K562 (cell line): ENCODE measurements at regions not wholly inside any gene's neighbourhood (a gene's known extent, or its start where the extent isn't known, plus 50 kb on each side); places are given as distances from the start of the nearest gene placed in this dataset.
"Not testable (repeated sequence)": the region's sequence is repeated elsewhere in the genome, so short reads cannot be mapped to it uniquely, and the experiment has no call there.

ENCODE experiments used
- ATAC-seq: fragments of 200-7000 bp; cut with Tn5 transposase; 3 replicates; pipeline ENCODE4 v1.9.1; 2020; ENCODE audit warnings: moderate library complexity
- BruUV-seq: library from RNA; stranded (reverse); fragments of 400-500 nt; replicated peaks from 2 replicates; lab custom pipeline; 2021; lab: Mats Ljungman, UMichigan
- CTCF ChIA-PET: fragments of 300-600 bp; formaldehyde crosslinking; extraction: SDS; loops from one replicate; lab custom pipeline; 2021; ENCODE audit warnings: low intra/inter-chr PET ratio; lab: Yijun Ruan, JAX
- POLR2A ChIA-PET: fragments of 300-600, 350-650 bp; sonication (Branson Sonifier 250); formaldehyde crosslinking; extraction: SDS; loops from one replicate; lab custom pipeline; 2021; ENCODE audit warnings: antibody characterized with exemption, inconsistent platforms; lab: Yijun Ruan, JAX
- DNase-seq, 4 experiments: peaks; one replicate each; pipeline versions ENCODE4 v3.0.0 to v3.0.0-alpha.2; 2011 to 2018; ENCODE audit warnings: low spot score in 3 of 4, mixed read lengths in 3 of 4; ENCODE audit errors: extremely low read depth in 1 of 4
- FAIRE-seq: peaks from 2 replicates; lab custom pipeline; 2011; peaks lifted over from hg19 to GRCh38; lab: Jason Lieb, UNC
- H2AFZ ChIP-seq: 2 replicates; pipeline ENCODE4 v1.6.0; 2011; ENCODE audit warnings: low read depth, low read length, control low read depth, inconsistent platforms
- H3K27ac ChIP-seq: fragments of 200-600 bp; 3 replicates; pipeline ENCODE4 v1.8.0; 2011; ENCODE audit warnings: low read depth, mild to moderate bottlenecking, control low read depth, inconsistent platforms, low read length, moderate library complexity, mixed read lengths; ENCODE audit errors: extremely low read depth
- H3K27me3 ChIP-seq, 2 experiments: fragments of 300-600 bp in 1 of 2; 2 replicates in 1 of 2; 3 replicates in 1 of 2; pipeline versions ENCODE4 v1.6.0 to v1.8.0; 2011; ENCODE audit warnings: inconsistent platforms in 2 of 2, low read length in 2 of 2, mild to moderate bottlenecking in 1 of 2, mixed read lengths in 1 of 2, moderate library complexity in 1 of 2; ENCODE audit not compliant: control insufficient read depth in 2 of 2, insufficient read depth in 2 of 2
- H3K36me3 ChIP-seq: fragments of 300-600 bp; 3 replicates; pipeline ENCODE4 v1.8.0; 2011; ENCODE audit warnings: mild to moderate bottlenecking, low read length, inconsistent platforms; ENCODE audit not compliant: control insufficient read depth, insufficient read depth
- H3K4me1 ChIP-seq, 2 experiments: fragments of 200-600 bp in 1 of 2; replicated peaks in 1 of 2; 2 replicates in 1 of 2; 3 replicates in 1 of 2; pipeline versions ENCODE4 v1.5.1 to v1.8.0; 2011; ENCODE audit warnings: inconsistent platforms in 2 of 2, low read length in 2 of 2, mild to moderate bottlenecking in 1 of 2, mixed read lengths in 1 of 2, moderate library complexity in 1 of 2; ENCODE audit not compliant: control insufficient read depth in 2 of 2, insufficient read depth in 2 of 2
- H3K4me2 ChIP-seq: 2 replicates; pipeline ENCODE4 v1.6.1; 2011; ENCODE audit warnings: low read length, control low read depth, inconsistent platforms, mixed read lengths; ENCODE audit not compliant: insufficient read depth
- H3K4me3 ChIP-seq: fragments of 200-600 bp; sonication (generic), shearing (Covaris generic); 2 replicates; pipeline ENCODE4 v1.5.1; 2016; ENCODE audit warnings: control low read depth, inconsistent platforms
- H3K79me2 ChIP-seq: fragments of 200-600 bp; 3 replicates; pipeline ENCODE4 v1.8.0; 2011; ENCODE audit warnings: low read length, inconsistent platforms; ENCODE audit not compliant: control insufficient read depth, insufficient read depth
- H3K9ac ChIP-seq, 2 experiments: 2 replicates each; pipeline versions ENCODE4 v1.6.0 to v1.6.1; 2011; ENCODE audit warnings: low read depth in 2 of 2, low read length in 2 of 2, control low read depth in 1 of 2, inconsistent platforms in 1 of 2, mild to moderate bottlenecking in 1 of 2, mixed read lengths in 1 of 2; ENCODE audit not compliant: insufficient read depth in 1 of 2
- H3K9me1 ChIP-seq: one replicate; pipeline ENCODE4 v1.6.0; 2011; ENCODE audit warnings: inconsistent platforms, mild to moderate bottlenecking, low read length, moderate library complexity; ENCODE audit not compliant: control insufficient read depth, insufficient read depth
- H3K9me3 ChIP-seq: replicated peaks from 2 replicates; pipeline ENCODE4 v1.5.1; 2011; ENCODE audit warnings: low read depth, low read length, inconsistent platforms; ENCODE audit not compliant: control insufficient read depth, insufficient read depth
- H4K20me1 ChIP-seq: replicated peaks from 2 replicates; pipeline ENCODE4 v1.6.1; 2011; ENCODE audit warnings: low read length, inconsistent platforms, mixed read lengths; ENCODE audit not compliant: control insufficient read depth, insufficient read depth
- CEBPB ChIP-seq: fragments of 450-650 bp; IDR thresholded peaks from 2 replicates; pipeline ENCODE4 v1.6.1; 2016; ENCODE audit warnings: missing genetic modification characterization, missing compliant biosample characterization
- CEBPG ChIP-seq, 3 experiments: fragments of 200-800 bp in 1 of 3; sonication (Bioruptor generic) in 1 of 3; sonication (generic) in 1 of 3; formaldehyde crosslinking in 1 of 3; IDR thresholded peaks in 2 of 3; conservative IDR thresholded peaks in 1 of 3; 2 replicates each; pipeline versions ENCODE4 v1.6.1 to v1.8.0; 2016 to 2022; ENCODE audit warnings: missing compliant biosample characterization in 2 of 3, missing genetic modification characterization in 2 of 3, mild to moderate bottlenecking in 1 of 3, missing genetic modification reagents in 1 of 3
- TRIM24 ChIP-seq, 2 experiments: fragments of 450-650 bp; IDR thresholded peaks; 2 replicates each; pipeline ENCODE4 v1.6.1; 2016
- ZNF24 ChIP-seq: fragments of 450-650 bp; IDR thresholded peaks from 2 replicates; pipeline ENCODE4 v1.6.1; 2016
- ZSCAN32 ChIP-seq: fragments of 450-650 bp; formaldehyde crosslinking; IDR thresholded peaks from 2 replicates; pipeline ENCODE4 v1.4.0; 2020; ENCODE audit warnings: mild to moderate bottlenecking, moderate library complexity
- WGBS: fragments of 100-300 bp; shearing (Covaris generic); methylation state at CpG from one replicate; pipeline ENCODE4 v1.1.6; 2016; ENCODE audit warnings: low coverage, mixed read lengths; ENCODE audit not compliant: insufficient coverage; ENCODE audit errors: missing lambda C conversion rate; 5-methylcytosine and 5-hydroxymethylcytosine counted together
- in situ Hi-C: fragments of 300-500 bp; cut with MboI; formaldehyde crosslinking; loops from 4 replicates; pipeline ENCODE4 v1.15.0; 2018; ENCODE audit warnings: inconsistent platforms, mixed read lengths
- intact Hi-C: fragments of 100-400 bp; cut with micrococcal nuclease; formaldehyde crosslinking; loops from 2 replicates; pipeline ENCODE4 v1.14.2; 2022
- TF ChIP-seq, protein P1 (sequence below), 2 experiments: fragments of 450-650 bp in 1 of 2; sonication (generic) in 1 of 2; formaldehyde crosslinking in 1 of 2; IDR thresholded peaks in 1 of 2; conservative IDR thresholded peaks in 1 of 2; 2 replicates each; pipeline versions ENCODE4 v1.6.1 to v1.8.1; 2016 to 2023; ENCODE audit warnings: mild to moderate bottlenecking in 2 of 2, moderate library complexity in 2 of 2, inconsistent platforms in 1 of 2, missing genetic modification reagents in 1 of 2

DNA sequence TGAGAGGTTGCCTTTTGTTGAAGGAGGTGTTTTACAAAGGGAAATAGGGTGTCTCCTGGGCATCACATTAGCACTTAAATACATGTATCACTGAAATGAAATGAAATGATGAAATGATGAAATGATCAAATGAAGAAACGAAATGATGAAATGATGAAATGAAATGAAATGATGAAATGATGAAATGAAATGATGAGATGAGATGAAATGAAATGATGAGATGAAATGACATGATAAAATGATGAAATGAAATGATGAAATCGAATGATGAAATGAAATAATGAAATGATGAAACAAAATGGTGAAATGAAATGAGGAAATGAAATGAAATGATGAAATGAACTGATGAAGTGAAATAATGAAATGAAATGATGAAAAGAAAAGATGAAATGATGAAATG is 137.6 kb upstream of the ERV3-1 start:
- FAIRE-seq; H3K9me3 ChIP-seq; H3K27ac ChIP-seq; TF ChIP-seq CEBPG (CRISPR knock-in tag; IDR thresholded peaks at IDR 0.05): not testable (repeated sequence)
- WGBS, result 62% methylated on average over 2 of the region's 2 CpGs
- TF ChIP-seq ZNF24 (peak; percentile 86), CEBPG (tag; conservative IDR thresholded peaks at IDR 0.05 in 1 of 2, IDR thresholded peaks at IDR 0.05 in 1 of 2) (peak; percentile 9 to 69; a peak in 2 of 4 replicates), TRIM24 (IDR thresholded peaks at IDR 0.05) (peak; percentile 97 to 99), CEBPB (tag) (peak; percentile 81), ZSCAN32 (CRISPR knock-in tag) (0 out of 2 replicates have a peak, but pooled peaks have one; percentile 23)
- TF ChIP-seq, protein P1, sequence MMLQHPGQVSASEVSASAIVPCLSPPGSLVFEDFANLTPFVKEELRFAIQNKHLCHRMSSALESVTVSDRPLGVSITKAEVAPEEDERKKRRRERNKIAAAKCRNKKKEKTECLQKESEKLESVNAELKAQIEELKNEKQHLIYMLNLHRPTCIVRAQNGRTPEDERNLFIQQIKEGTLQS (IDR thresholded peaks at IDR 0.05), result peak; percentile 85
- TF ChIP-seq, protein P1 (CRISPR knock-in tag; conservative IDR thresholded peaks at IDR 0.05), result not testable (repeated sequence)
- TF ChIP-seq, all 486 proteins: peak for 6; not testable (repeated sequence) for 480
- POLR2A ChIA-PET, H3K9me1 ChIP-seq, H3K4me2 ChIP-seq, intact Hi-C loops, in situ Hi-C loops, BruUV-seq, CTCF ChIA-PET, H2AFZ ChIP-seq, ATAC-seq, H3K9ac ChIP-seq, DNase-seq, H4K20me1 ChIP-seq, H3K27me3 ChIP-seq, H3K36me3 ChIP-seq, H3K4me3 ChIP-seq, H3K79me2 ChIP-seq, H3K4me1 ChIP-seq: not testable (repeated sequence)

DNA sequence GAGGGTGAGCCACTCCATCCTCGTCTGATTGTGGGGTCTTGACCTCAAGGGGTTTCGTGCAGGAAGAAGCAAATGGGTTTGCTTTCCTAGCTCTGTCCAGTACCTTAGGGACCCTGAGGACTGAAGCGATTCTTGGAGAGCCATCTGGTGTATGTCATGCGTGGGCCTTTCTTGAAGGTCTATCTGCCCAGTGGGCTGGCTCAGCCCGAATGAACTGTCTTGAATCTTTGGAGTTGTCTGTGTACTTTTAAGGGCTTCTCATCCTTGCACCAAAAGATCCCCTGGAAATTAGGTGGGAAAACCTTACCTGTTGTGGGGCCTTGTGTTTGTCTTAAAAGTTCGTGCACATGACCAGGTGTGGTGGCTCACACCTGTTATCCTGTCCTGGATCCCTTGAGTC is 135.4 kb upstream of the ERV3-1 start:
- CTCF ChIA-PET, intact Hi-C loops, H3K9me1 ChIP-seq, H3K27me3 ChIP-seq, H2AFZ ChIP-seq, H3K4me1 ChIP-seq, H3K79me2 ChIP-seq, H3K9me3 ChIP-seq, FAIRE-seq, H3K4me2 ChIP-seq, ATAC-seq, H3K27ac ChIP-seq, BruUV-seq, H4K20me1 ChIP-seq, H3K9ac ChIP-seq, H3K4me3 ChIP-seq, H3K36me3 ChIP-seq, DNase-seq, in situ Hi-C loops, POLR2A ChIA-PET: not testable (repeated sequence)
- 63% methylated on average over 2 of the region's 6 CpGs for WGBS
